ENCODE measurements at regions not wholly inside any gene's neighbourhood (a gene's known extent, or its start where the extent isn't known, plus 50 kb on each side); places are given as distances from the start of the nearest gene placed in this dataset.

GRCh38 chr1:229843627-229844238, 217.7 kb downstream of the URB2 start:
- no peak for DNase-seq (ENCODE audit: low read depth)

GRCh38 chr1:229844675-229845074, 218.6 kb downstream of the URB2 start:
- no peak for DNase-seq (ENCODE audit: low read depth)
- ChIA-PET POLR2A (no interaction called here), CTCF (no interaction called here)
- TF ChIP-seq CTCF (IDR thresholded peaks at IDR 0.05; ENCODE audit: insufficient read depth, low read depth, low read length), result no peak
- no peak overlapping the region for H3K4me3 ChIP-seq (ENCODE audit: low read depth, low read length)
- no peaks in the 10 kb centered on the region for H3K27me3 ChIP-seq (ENCODE audit: control insufficient read depth, insufficient read depth, low read length)
- no peaks in the 10 kb centered on the region for H3K36me3 ChIP-seq (ENCODE audit: control insufficient read depth, insufficient read depth, low read length)

More at GRCh38 chr1:229843627-229844238, 217.7 kb downstream of the URB2 start:
- TF ChIP-seq CTCF (IDR thresholded peaks at IDR 0.05; ENCODE audit: insufficient read depth, low read depth, low read length), result peak; percentile 15
- Histone ChIP-seq H3K36me3 (ENCODE audit: control insufficient read depth, insufficient read depth, low read length) (no peaks in the 10 kb centered on the region), H3K4me3 (ENCODE audit: low read depth, low read length) (no peak overlapping the region), H3K27me3 (ENCODE audit: control insufficient read depth, insufficient read depth, low read length) (no peaks in the 10 kb centered on the region)
- ChIA-PET CTCF (no interaction called here), POLR2A (no interaction called here)

- CTCF ChIA-PET, result no interaction called here
- H3K27me3 ChIP-seq (ENCODE audit: control insufficient read depth, insufficient read depth, low read length), result no peaks in the 10 kb centered on the region
- no peaks in the 10 kb centered on the region for H3K36me3 ChIP-seq (ENCODE audit: control insufficient read depth, insufficient read depth, low read length)
- DNase-seq (ENCODE audit: low read depth), result no peak
- no peak overlapping the region for H3K4me3 ChIP-seq (ENCODE audit: low read depth, low read length)
- no peak for TF ChIP-seq CTCF (IDR thresholded peaks at IDR 0.05; ENCODE audit: insufficient read depth, low read depth, low read length)
- POLR2A ChIA-PET, result no interaction called here
Measured at GRCh38 chr1:229845410-229846138, 219.5 kb downstream of the URB2 start.

GRCh38 chr1:229846351-229846750, 220.3 kb downstream of the URB2 start:
- no peak for DNase-seq (ENCODE audit: low read depth)
- Histone ChIP-seq H3K27me3 (ENCODE audit: control insufficient read depth, insufficient read depth, low read length) (no peaks in the 10 kb centered on the region), H3K4me3 (ENCODE audit: low read depth, low read length) (no peak overlapping the region), H3K36me3 (ENCODE audit: control insufficient read depth, insufficient read depth, low read length) (no peaks in the 10 kb centered on the region)
- CTCF ChIA-PET, result no interaction called here
- POLR2A ChIA-PET, result no interaction called here
- TF ChIP-seq CTCF (IDR thresholded peaks at IDR 0.05; ENCODE audit: insufficient read depth, low read depth, low read length), result no peak

GRCh38 chr1:229848752-229849677, 218.0 kb upstream of the GALNT2 start:
- H3K27me3 ChIP-seq (ENCODE audit: control insufficient read depth, insufficient read depth, low read length), result no peaks in the 10 kb centered on the region; the same call in 1 of the 2 replicates
- no peak overlapping the region for H3K4me3 ChIP-seq (ENCODE audit: low read depth, low read length)
- peak; percentile 48 for TF ChIP-seq CTCF (IDR thresholded peaks at IDR 0.05; ENCODE audit: insufficient read depth, low read depth, low read length)
- ChIA-PET CTCF (interaction anchor here (0.6 to 1.0 kb wide), 5 partner anchors 25 to 321 kb away, joined by 3 to 6 read pairs (median 3); no protein-coding TSS in a partner anchor), POLR2A (no interaction called here)
- H3K36me3 ChIP-seq (ENCODE audit: control insufficient read depth, insufficient read depth, low read length), result no peaks in the 10 kb centered on the region
- no peak for DNase-seq (ENCODE audit: low read depth)
